ENCODE measurements at regions not wholly inside any gene's neighbourhood (a gene's known extent, or its start where the extent isn't known, plus 50 kb on each side); places are given as distances from the start of the nearest gene placed in this dataset.

DNA sequence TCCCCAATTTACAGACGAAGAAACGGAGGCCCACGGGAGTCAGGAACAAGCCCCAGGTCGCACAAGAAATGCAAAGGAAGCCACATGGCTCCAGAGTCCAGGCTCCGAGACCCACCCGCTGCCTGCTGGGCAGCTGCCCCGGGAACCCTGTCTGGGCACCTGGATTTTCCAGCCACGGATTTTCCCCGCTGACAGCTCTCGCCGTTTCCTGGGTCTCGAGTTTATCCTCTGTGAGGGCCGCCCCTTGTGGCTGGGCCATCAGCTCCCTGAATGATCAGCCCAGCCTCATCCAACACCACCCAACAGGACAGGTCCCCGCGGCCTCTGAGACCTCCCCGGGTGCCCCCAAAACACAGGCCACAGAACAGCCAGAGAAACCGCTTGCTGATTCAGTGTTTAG is 189.7 kb downstream of the BRD1 start:
- no peak for TF ChIP-seq EP300 (IDR thresholded peaks at IDR 0.05)
- TF ChIP-seq POLR2A (IDR thresholded peaks at IDR 0.05), result no peak
- TF ChIP-seq, protein P1, sequence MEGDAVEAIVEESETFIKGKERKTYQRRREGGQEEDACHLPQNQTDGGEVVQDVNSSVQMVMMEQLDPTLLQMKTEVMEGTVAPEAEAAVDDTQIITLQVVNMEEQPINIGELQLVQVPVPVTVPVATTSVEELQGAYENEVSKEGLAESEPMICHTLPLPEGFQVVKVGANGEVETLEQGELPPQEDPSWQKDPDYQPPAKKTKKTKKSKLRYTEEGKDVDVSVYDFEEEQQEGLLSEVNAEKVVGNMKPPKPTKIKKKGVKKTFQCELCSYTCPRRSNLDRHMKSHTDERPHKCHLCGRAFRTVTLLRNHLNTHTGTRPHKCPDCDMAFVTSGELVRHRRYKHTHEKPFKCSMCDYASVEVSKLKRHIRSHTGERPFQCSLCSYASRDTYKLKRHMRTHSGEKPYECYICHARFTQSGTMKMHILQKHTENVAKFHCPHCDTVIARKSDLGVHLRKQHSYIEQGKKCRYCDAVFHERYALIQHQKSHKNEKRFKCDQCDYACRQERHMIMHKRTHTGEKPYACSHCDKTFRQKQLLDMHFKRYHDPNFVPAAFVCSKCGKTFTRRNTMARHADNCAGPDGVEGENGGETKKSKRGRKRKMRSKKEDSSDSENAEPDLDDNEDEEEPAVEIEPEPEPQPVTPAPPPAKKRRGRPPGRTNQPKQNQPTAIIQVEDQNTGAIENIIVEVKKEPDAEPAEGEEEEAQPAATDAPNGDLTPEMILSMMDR (IDR thresholded peaks at IDR 0.05), result no peak
